GM12878 (cell line): ENCODE measurements at regions not wholly inside any gene's neighbourhood (a gene's known extent, or its start where the extent isn't known, plus 50 kb on each side); places are given as distances from the start of the nearest gene placed in this dataset.

Source experiments
- HDAC2 ChIP-seq: fragments of 200-600 bp; sonication (generic); IDR thresholded peaks from 2 replicates; pipeline ENCODE4 v1.6.1; 2017
- SMC3 ChIP-seq: IDR thresholded peaks from 2 replicates; pipeline ENCODE4 v1.6.1; 2011; ENCODE audit warnings: low read length, improper control_type of control experiment, borderline replicate concordance

DNA sequence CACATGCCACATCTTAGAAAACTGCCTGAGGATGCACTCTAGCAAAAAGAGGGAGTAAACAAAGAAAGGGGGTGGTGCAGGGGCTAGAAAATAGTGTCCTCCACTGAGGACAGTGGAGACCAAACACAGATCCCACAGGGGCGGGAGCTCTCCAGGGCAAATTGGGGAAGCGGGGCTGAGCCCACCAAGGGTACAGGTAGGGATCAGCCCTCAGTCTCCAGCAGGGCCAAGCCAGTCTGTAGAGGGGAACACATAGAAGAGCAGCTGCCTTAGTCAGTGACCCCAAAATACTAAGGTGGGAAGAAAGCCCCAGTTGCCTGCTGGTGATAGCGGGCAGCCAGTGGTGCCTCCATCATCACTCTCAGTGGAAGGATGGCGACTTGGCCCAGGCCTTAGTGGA lies 134.0 kb downstream of the ATPSCKMT start:
- TF ChIP-seq HDAC2, result no peak
- no peak for TF ChIP-seq SMC3
